ENCODE measurements at regions not wholly inside any gene's neighbourhood (a gene's known extent, or its start where the extent isn't known, plus 50 kb on each side); places are given as distances from the start of the nearest gene placed in this dataset.

- no peak for DNase-seq
Observed at GRCh38 chr16:13553453-13553985, 366.4 kb upstream of the ERCC4 start.

- DNase-seq = no peak
Observed at GRCh38 chr16:13554005-13554404, 365.9 kb upstream of the ERCC4 start.

- no peak for DNase-seq
Observed at GRCh38 chr16:13554643-13555042, 365.3 kb upstream of the ERCC4 start.

GRCh38 chr16:13557418-13557817 is 362.5 kb upstream of the ERCC4 start:
- DNase-seq = no peak

- DNase-seq = no peak
Observed at GRCh38 chr16:13558752-13559151, 361.2 kb upstream of the ERCC4 start.

GRCh38 chr16:13559624-13560023 is 360.3 kb upstream of the ERCC4 start:
- no peak for DNase-seq

- DNase-seq = no peak
Observed at GRCh38 chr16:13560151-13560550, 359.8 kb upstream of the ERCC4 start.

GRCh38 chr16:13561291-13562070 is 358.5 kb upstream of the ERCC4 start:
- DNase-seq = no peak

GRCh38 chr16:13568803-13569202 is 351.2 kb upstream of the ERCC4 start:
- no peak for DNase-seq

GRCh38 chr16:13569986-13570385 is 350.0 kb upstream of the ERCC4 start:
- no peak for DNase-seq

- DNase-seq = no peak
Observed at GRCh38 chr16:13571036-13571435, 348.9 kb upstream of the ERCC4 start.

GRCh38 chr16:13573903-13574302 is 346.1 kb upstream of the ERCC4 start:
- DNase-seq = no peak

- DNase-seq = no peak
Observed at GRCh38 chr16:13586051-13586450, 333.9 kb upstream of the ERCC4 start.

- no peak for DNase-seq
Observed at GRCh38 chr16:13587181-13587580, 332.8 kb upstream of the ERCC4 start.

- no peak for DNase-seq
Observed at GRCh38 chr16:13594823-13595222, 325.1 kb upstream of the ERCC4 start.

GRCh38 chr16:13606804-13607203 is 313.1 kb upstream of the ERCC4 start:
- DNase-seq = no peak

GRCh38 chr16:13607289-13607688 is 312.7 kb upstream of the ERCC4 start:
- no peak for DNase-seq

GRCh38 chr16:13611596-13611995 is 308.4 kb upstream of the ERCC4 start:
- DNase-seq = no peak

GRCh38 chr16:13612623-13613022 is 307.3 kb upstream of the ERCC4 start:
- DNase-seq = no peak

- no peak for DNase-seq
Observed at GRCh38 chr16:13613165-13613564, 306.8 kb upstream of the ERCC4 start.

GRCh38 chr16:13621639-13622038 is 298.3 kb upstream of the ERCC4 start:
- no peak for DNase-seq

- no peak for DNase-seq
Observed at GRCh38 chr16:13628156-13628555, 291.8 kb upstream of the ERCC4 start.

GRCh38 chr16:13629704-13630103 is 290.2 kb upstream of the ERCC4 start:
- peak; percentile 58 for DNase-seq

GRCh38 chr16:13630374-13630773 is 289.6 kb upstream of the ERCC4 start:
- DNase-seq = no peak

- DNase-seq = no peak
Observed at GRCh38 chr16:13631213-13631767, 288.7 kb upstream of the ERCC4 start.
